NCI-H146 treated with DMSO at 0.1 percent for 48 hours (cell line): ENCODE measurements at regions not wholly inside any gene's neighbourhood (a gene's known extent, or its start where the extent isn't known, plus 50 kb on each side); places are given as distances from the start of the nearest gene placed in this dataset.
"Not testable (repeated sequence)": the region's sequence is repeated elsewhere in the genome, so short reads cannot be mapped to it uniquely, and the experiment has no call there.

ENCODE experiments used
- DNase-seq: peaks from one replicate; lab custom pipeline; 2025; ENCODE audit not compliant: unreplicated experiment; lab: John Stamatoyannopoulos, UW

DNA sequence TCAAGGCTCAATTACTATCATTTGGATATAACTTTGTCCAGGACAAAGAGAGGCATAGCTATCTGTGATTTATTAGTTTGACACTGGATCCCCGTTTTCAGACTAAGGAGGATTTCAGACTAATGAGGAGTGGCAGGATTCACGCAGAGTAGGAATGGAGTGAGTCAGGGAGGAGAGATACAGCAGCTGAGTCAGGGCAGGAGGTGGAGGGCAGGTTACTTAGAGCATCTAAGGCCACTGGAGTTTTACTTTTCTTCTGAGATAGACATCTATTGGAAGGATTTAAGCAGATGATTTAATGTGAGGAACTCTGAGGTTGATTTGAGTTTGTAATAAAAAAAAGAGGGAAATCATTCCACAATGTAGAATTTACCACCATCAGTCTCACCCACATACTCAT lies 110.6 kb downstream of the RPIA start:
- not testable (repeated sequence) for DNase-seq

DNA sequence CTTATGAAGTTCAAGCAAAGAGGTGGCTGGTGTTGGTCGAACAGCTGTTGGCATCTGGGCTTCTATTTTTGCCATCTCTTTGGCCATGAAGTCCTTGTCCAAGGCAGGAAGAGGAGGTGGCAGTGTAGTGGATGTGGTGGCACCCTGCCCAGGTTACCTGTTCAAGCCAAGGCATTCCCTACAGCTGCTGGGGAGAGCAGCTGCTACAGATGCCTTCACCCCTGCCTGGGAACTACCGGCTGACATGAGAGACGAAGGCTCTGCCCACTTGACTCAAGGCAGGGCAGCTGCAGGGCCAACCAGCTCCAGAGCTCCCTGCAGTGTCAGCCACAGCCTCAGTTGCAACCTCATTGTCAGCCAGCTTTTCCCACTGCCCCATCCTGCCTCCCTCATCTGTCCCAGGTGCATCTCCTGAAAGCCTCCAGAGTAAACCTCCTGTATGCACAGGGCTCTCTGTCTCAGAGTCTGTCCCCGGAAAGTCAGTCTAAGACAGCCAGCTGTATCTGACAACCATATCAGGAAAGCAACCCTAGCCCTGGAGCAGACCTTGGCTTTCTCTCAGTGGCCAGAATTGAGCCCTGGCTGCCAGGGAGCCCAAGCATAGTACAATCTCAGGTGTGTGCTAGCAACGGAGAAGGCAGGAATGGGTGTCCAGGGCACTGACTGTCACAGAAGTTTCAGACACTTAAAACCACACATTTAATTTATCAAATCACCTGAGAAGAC lies 115.9 kb downstream of the RPIA start:
- no peak for DNase-seq

DNA sequence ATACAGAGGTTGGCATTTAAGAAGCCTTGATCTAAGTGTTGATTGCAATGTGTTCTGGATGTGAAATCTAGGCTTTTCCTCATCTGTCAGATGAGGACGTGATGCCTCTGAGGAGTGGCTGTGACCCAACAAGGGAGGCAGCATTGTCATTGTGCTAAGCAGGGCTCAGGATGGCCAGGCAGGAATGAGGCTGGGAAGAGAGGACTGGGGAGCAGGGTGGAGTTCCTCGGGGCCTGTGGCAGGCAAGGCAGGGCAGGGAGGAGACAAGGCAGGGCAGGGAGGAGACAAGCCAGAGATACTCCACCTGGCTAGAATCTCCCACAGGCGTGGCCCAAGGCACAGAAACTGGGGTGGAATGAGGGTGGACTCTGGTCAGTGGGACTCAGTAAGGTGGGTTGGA lies 116.6 kb downstream of the RPIA start:
- no peak for DNase-seq

DNA sequence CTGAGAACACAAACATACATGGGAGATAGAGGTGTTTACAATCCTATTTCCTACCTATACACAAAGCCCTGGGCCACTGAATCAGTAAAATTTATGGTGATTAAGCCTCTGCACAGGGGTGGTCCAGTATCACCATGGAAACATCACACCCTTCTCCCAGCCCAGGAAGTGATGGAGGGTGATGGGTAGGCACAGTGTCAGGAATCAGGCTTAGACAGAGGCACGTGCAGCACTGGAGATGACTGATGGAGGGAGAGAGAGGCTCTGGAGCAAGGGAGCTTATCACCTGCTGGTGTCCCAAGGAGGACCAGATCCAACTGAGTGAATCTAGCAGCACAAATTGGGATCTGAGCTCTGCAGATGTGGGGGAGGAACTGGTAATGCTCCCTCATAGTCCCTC lies 117.2 kb downstream of the RPIA start:
- peak; percentile 34 for DNase-seq

DNA sequence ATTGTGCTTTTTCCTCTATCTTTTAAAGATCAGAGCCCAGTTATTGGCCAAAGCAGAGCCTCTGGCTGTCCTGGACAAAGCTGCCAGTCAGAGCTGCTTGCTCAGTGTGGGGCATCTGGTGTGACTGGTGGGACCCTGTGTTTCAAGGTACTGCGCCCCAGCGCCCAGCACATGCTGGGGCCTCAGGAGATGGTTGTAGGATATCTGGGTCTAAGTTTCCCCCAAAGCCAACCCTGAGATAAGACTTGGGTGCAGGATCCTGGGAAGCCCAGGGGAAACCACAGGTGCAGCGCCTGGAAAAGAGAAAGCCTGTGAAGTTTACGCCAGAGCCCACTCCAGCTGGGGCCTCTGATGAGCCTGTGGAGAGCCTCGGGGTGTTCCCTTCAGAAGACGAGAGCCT lies 117.7 kb downstream of the RPIA start:
- DNase-seq: no peak

DNA sequence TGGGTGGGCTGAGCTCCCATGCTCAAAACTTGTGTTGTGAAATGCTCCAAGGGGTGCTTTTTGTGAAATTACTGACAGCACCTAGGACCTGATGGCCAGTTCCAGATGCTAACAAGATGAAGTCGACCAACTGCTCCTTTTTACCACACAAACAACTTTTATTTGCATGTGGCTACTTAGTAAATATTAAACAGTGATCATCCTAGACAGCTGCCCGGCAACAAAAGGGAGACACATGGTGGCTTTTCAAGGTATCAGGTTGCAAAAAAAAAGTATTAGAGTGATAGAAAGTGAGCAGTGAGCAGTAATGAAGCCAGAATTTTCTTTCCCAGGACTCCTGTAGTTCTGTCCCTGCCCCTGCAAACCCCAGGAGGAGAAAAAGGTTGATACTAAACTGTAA lies 118.5 kb downstream of the RPIA start:
- DNase-seq: peak; percentile 88

DNA sequence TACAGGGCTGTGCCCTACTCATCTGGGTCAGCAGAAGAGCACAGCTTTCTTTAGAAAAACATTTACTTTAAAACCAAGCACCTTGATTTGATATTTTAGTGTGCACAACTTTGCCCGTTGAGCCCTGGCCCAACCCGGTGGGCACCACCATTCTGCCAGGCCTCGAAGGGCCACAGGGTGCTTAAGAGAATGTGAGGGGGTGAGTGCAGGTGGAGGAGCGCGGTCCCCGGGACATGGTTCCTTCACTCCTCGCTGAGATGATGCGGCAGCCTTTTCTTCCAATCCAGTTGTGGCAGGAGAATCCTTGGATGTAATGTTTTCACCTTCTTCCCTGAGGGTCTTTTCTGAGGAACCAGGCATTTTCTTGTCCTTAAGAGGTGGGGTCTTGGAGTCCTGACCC lies 119.0 kb downstream of the RPIA start:
- no peak for DNase-seq

DNA sequence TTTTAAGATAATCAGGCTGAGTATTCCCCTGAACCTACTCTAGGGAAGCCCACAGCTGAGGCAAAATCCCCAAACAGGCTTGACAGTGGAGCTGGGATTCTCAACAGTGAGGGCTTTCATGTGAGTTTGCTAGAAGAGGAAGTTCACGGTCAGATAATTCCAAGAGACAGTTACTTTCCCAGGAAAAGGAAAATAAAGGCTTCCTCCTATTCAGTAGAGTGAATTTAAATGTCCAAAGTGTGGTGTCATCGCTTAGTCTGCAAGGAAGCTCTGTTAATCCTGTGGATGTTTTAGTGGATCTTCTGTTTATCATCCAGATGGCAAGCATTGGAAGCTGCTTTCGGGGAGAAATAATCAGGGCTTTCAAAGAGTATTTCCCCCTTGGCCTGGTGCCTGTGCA lies 119.8 kb downstream of the RPIA start:
- no peak for DNase-seq

DNA sequence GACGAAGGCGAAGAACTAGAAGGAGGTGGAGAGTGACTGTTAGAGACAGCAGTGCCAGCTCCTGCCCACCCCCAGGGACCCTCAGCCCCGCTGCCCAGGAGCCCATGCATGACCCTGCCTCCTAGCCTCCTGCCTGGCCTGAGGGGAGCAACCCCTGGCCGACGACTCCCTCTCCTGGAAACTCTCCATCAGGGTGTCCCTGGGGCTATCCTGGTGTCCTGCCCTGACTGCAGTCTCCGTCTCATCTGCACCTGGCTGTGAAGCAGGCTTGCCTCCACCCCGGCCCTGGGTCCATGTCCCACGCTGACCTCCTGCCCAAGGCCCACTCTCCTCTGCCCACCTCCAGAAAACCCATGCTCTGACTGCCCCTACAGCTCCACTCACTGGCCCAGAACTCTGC lies 120.2 kb downstream of the RPIA start:
- DNase-seq: no peak

DNA sequence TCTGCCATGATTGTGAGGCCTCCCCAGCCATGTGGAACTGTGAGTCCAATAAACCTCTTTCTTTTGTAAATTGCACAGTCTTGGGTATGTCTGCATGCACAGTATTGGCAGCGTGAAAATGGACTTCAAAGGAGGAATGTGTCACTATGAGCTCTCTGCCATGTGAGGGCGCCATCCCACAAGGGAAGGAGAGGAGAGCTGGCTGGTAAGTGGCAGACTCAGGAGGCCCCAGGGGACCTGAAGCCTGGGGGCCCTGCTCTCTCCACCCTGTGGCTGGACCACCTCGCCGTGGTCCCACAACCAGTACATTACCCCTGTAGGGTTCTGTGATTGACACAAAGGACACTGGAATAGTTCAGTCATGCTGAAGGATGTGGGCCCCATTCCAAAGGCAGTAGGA lies 122.1 kb downstream of the RPIA start:
- DNase-seq: no peak

DNA sequence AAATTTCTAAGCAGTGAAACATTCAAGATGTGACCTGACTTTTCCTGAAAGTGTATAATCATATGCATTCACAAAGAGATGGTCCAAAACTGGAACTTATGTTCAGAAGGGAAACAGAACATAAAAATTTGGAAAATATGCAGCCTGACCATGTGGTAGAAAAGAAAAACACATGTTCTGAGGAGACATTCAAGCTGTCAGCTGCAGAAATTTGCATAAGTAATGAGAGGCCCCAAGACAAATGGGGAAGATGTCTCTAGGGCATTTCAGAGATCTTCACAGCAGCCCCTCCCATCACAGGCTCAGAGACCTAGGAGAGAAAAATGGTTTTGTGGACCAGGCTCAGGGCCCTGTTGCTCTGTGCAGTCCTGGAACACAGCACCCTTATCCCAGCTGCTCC lies 123.8 kb downstream of the RPIA start:
- no peak for DNase-seq

DNA sequence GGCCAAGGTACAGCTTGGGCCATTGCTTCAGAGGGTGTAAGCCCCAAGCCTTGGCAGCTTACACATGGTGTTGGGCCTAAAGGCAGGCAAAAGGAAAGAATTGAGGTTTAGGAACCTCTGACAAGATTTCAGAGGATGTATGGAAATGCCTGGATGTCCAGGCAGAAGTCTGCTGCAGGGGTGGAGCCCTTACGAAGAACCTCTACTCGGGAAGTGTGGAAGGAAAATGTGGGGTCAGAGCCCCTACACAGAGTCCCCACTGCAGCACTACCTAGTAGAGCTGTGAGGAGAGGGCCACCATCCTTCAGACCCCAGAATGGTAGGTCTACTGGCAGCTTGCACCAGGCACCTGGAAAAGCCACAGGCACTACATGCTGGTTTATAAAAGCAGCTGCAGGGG lies 124.2 kb downstream of the RPIA start:
- no peak for DNase-seq

DNA sequence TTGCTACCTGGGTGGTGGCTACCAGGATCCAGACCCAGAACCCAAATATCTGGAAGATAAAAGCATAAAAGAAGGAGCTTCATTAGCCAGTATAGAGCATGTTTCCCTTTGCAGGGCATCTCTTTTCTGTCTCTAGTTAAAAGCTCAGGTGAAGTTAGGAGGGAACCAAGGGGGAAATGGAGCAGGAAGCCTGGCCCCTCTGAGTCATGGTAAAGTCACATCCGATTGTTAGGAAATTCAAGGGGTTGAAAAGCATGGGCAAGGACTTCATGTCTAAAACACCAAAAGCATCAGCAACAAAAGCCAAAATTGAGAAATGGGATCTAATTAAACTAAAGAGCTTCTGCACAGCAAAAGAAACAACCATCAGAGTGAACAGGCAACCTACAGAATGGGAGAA lies 126.9 kb downstream of the RPIA start:
- DNase-seq: no peak

DNA sequence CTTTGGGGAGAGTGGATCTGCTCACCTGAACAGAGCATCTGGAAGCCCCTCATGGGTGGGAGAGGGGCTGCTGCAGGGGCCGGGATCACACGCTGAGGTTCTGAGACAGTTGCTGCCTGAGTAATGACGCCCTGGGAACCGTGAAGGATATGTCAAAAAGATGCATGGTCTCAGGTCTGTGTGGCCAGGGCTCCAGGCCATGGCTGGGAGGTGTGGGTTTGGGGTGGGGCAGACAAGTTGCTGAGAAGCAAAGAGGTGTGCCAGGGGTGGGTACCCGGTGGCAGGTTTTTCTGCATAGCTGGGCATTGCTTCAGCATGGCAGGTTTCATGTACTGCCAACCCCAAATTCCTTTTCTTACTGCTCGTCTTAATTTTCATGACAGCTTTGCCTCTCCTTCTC lies 133.5 kb downstream of the RPIA start:
- no peak for DNase-seq

DNA sequence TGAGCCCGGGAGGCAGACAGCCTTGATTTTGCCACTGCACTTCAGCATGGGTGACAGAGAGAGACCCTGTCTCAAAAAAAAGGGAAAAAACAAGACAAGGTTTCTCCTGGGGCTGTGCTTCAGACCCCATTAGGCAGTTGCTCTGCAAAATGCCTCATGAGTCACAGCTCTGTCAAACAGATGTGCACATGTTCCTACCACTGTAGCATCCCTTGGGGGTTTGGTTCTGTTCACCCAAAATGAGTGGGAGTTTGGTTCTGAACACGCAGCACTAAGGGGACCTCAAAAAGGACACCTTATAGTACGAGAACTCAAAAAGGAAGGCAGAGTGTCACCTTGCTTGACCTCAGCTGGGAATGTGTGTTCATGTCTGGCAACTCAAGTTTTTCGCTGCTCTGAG lies 134.9 kb downstream of the RPIA start:
- DNase-seq: no peak

DNA sequence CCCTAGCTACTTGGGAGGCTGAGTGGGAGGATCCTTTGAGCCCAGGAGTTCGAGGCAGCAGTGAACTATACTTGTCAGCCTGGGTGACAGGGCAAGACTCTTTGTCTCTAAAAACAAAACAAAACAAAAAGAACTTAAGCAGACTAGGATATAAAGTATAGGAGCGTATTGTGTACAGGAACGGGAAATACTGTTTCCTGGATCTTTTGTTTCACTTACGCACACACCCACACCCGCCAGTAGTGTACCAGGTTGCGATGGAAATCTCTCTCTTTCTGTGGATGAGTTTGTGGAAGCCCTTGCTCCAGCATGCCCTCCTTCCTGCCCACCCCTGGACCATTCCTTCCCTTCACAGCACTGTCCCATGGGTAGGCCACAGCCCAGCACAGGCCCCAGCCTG lies 136.3 kb downstream of the RPIA start:
- no peak for DNase-seq

DNA sequence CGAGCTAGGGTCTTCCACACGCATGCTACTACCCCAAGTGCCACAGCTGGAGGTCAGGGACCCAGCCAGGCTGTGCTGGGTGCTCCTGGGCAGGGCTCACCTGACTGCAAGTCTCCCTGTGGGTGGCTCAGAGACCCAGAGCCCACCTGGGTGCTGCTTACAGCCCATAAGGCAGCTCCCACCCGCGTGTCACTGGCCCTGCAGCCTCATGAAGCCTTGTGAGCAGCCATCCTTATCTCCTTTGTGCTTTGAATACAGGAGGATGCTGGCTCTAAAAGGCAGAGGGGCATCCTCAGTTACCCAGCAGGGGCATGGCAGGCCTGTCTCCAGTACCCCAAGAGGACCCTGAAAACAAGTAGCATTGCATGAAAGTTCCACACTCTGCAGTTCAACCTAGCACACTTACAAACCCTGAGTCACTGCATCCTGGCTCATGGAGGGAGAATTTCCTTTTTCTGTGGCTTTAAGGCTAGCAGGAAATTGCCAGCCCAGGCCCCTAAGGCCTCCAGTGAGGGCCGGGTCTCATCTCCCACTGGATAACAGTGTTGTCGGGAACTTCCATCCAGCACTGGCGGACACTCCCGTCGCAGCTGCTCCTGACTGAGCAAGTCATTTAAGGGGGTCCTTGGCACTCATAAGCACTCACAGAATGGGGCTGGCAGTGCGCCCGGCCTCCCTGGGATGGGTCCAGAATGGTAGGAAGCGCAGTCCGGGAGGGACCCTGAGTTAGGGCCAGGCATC lies 137.1 kb downstream of the RPIA start:
- no peak for DNase-seq

DNA sequence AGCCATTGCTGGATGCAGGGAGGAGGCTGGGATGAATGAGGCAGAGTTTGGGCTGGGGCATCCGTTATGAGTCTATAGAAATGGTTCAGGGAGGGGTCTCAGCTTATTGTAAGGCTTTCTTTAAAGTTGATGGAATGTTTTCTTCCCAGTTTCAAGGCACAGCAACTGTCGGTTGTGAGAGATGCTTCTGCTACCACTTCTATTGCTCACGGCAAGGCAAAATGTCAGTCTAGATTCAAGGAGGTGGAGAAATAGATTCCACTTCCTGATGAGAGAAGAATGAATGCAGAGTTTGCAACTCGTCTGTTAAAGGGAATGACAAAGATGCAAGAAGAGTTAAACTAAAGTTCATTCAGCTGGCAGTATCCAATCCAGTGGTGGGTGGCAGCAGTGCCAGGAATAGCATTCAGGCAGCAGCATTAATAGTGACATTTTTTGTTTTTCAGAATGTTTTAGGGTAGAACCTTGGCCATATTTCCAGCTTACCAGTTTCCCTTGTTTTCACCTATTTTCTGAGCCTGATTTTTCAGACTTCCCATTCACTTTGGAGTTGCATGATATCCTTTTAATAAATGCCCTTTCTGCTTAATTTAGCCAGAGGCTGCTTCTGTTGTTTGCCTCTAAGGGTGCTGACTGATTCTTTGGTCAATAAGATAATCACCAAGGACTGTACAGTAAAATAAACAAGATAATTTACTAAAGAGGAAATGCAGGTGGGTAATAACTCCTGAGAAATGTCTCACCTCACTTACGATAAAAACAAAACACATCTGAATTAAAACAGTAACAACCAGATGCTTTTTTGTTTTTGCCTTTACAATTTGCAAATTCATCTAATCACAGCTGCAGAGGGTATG lies 138.4 kb downstream of the RPIA start:
- peak; percentile 39 for DNase-seq

DNA sequence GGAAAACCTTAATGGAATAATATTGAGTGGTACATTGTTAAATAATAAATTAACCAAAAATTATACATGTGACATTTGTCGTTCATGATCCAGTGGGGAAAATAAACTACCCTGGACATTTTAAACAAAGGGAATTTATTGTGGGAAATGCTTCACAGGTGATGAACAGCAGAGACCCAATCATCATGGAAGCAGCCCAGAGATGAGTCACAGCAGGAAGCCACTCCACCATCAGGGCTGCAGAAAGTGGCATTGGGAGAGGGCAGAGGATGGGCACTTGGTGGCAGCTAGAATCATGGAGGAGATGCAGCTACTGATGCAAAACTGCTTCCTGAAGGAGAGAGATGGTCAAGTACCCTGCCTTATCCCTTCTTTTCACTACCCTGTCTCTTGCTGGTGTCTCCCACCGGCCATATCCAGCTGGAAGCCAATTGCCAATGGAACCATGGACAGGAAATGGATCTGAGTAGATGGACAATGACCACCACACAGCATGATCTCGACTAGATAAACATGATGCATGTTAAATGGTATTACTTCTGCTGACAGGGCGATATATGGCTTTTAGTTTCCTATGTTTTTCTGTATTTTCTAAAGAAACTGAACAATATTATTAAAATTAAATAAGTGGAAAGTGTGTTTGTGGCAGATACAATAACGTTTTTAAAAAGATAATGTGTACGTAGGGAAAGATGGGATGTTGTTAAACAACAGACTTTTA lies 139.8 kb downstream of the RPIA start:
- DNase-seq: peak; percentile 93

DNA sequence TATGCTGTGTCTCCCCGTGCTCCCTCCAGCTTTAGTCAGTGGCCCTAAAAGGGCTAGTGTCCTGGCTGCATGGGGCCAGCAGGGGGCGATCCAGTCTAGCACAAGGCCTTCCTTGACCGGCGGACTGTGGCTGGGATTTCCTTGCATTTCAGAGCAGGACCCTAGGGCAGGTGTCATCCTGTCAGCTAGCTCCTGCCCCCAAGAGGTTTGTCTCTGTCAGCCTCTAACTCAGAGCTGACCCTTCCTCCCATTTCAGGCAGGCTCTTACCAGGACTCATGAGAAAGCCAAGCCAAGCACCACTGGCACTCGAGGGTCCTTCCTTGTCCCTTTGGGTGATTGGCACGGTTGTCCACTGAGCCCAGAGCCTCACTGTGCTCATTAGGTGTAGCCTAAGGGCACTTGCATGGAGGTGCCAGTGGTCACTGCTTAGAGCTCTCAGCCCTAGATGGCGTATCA lies 140.3 kb downstream of the RPIA start:
- peak; percentile 93 for DNase-seq

DNA sequence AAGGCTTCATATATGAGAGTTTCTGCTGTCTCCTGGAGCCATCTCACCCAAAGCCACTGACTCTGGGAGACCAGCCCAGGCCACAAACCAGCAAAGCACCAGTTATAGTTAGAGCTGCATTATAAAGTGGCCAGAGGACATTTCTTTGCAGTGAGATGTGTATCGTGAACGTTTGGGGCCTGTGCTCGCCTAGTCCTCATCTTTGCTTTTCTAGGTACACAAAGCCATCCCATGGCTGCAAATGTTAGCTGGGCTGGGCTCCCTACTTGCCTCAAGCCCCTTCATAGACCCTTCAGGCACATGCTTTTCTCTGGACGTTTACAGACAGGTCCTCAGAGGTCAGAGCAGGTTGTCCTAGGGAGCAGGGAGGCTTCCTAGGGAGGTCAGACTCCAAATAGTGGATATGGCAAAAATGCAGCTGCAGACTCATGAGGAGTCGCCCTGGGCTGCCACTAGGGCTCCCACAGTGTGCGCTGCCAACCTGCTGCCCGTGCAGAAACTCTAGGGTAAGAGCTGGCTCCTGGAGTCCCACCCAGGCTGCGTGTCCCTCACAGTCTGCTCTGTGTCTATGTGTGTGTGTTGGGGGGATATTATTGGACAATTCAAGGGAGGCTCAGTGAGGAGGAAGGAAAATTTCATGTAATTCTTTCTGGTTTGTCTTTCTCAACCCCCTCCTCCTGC lies 141.0 kb downstream of the RPIA start:
- DNase-seq: no peak
